GDM1 (cell line): ENCODE measurements at regions not wholly inside any gene's neighbourhood (a gene's known extent, or its start where the extent isn't known, plus 50 kb on each side); places are given as distances from the start of the nearest gene placed in this dataset.

Source experiments
- DNase-seq: peaks from one replicate; lab custom pipeline; 2025; lab: John Stamatoyannopoulos, UW

DNA sequence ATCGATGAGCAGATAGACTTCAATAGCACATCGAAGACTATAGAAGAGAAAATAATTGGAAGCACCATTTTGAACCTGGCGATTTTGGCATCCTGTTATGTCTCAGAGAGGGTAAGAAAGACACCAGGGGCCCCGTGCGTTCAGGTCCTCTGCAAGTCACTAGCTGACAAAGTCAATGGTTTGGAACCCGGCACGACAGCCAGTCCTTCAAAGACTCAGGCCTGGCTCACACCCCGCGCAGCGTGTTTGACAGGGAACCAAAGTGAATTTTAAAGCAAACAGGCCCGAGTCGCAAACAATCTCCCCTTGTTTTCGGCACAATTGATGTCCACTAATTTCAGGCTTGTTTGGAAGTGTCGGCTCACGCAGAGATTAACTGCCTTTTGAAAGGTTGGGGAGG, 716.6 kb downstream of the BRD1 start:
- DNase-seq: no peak

DNA sequence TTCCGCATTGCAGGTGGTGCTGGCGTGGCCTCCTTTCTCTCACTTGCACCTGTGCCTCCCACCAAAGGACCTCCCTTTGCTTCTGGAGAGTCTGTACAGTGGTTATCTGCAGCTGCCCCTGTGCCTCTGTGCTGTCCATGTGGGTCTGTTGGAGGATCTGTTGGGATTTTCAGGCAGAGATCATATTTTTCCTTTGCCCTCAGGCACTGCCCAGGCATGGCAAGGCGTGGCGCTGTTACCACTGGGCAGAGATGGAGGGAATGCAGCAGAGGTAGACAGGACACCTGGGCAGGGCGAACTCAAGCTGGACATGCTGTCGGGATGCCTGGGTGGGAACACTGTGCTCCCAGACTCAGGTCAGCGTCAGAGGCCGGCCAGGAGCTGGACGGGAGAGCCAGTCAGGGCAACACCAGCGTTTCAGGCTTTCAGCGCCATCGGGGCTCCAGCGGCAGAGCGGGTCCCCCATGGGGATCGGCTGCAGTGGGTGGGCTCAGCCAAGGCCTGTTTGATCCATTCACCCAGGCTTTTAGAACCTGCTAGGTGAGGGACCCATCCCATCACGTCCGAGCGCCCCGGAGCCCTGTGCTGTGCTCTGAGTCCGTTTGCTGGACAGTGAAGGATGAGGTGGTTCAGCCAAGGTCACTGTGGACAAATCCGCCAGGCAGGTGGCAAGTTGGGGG, 718.9 kb downstream of the BRD1 start:
- no peak for DNase-seq

DNA sequence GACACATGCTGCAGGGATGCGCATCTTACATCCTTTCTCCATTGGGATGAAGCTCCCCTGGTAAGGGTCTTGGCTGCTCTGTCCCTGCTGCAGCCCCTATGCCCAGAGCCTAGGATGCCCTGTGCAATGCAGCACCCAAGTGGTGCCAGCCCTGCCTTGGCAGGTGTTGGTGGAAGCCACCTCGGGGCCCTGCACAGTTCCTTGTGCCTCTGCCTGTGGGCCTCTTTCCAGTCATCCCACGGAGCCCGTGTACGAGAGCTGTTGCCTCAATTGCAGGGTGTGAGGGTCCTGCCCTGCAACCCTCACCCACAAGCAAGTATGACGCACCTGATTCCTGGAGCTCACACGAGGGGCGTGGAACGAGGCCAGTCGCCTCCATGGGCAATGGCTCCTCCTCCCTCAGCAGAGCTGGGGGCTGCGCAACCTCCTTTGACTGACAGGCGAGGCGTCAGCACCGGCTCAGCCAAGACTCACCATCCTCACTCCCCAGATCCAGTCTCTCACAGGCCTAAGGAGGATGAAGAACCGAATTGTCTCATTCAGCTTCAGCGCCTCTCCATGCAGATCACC, 719.6 kb downstream of the BRD1 start:
- no peak for DNase-seq

DNA sequence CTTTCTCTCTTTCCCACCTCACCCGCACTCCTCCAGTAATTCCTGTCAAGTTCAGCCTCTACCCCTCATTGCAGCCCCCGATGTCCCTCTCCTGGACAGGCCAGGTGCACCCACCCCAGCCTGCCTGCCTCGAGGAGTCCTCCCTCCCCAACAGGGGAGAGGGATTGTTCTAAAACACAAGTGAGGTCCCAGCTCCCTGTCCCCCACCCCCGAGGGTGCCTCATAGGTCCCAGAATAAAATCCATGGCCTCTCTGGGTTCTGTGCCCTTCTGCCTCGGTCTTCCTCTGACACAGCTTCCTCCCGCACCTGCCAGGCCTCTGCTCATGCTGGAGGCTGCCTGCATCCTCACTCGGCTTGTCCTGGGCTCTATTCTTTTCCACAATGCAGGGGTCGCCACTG, 720.1 kb downstream of the BRD1 start:
- no peak for DNase-seq

DNA sequence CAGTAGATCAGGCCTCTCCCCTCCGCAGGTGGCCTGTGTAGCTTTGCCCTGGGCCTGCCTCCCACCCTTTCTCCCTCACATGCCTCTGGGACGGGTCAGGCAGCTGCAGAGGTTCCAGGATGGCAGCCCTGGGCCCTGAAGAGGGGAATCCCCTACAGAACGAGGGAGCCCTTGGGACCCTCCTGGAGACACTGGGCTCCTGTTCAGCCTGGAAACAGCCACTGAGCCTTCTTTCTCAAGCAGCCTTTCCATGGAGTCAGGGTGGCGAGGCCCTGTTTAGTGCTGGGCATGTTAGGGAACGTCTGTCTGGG, 720.9 kb downstream of the BRD1 start:
- DNase-seq: no peak

DNA sequence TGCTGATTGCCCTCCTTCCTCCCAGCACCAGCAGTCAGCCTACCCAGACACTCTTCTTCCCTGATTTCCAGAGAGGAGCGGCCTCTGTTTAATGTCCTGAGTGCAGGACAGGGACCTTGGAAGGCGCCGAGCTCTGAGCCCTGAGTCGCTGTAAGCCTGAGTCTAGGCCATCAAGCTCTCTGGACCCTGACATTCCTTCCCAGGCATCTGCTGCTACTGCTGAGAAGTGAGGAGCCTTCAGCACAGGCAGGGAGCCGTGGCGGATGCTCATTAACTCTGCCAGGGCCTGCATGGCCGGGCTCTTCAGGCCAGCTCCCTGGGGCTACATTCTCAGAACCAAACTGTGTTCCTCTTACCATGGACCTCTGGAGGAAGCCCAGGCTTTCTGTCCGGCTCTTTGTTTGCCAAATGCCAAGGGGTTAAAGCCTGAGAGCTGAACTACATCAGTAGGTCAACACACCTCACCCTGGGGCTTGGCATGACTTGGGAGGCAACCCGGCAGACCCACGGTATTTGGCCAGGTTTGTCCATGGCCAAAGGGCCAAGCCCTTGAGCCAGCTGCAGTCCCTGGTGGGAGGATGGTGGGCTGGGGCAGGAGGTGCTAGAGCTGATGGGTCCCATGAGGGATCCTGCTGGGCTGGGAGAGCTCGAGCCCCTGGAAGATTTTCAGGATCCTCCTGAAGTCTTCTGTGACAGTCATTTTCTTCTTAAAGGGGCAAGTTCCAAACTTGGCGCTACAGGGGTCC, 721.4 kb downstream of the BRD1 start:
- DNase-seq: no peak

DNA sequence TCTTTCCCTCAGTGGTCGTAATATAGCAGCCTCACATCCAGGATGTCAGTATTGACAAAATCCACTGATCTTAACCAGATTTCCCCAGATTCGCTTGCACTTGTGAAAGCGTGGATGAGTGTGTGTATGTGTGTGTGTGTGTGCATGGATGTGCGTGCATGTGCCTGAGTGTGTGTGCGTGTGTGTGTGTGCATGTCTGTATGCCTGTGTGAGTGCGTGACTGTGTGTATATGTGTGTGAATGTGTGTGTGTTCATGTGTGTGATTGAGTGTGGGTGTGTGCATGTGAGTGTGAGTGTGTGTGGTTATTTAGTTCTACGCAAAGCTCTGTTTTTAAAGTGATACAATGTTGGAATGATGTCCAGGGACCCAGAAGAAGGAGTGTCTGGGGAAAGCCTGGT, 723.2 kb downstream of the BRD1 start:
- DNase-seq: no peak

DNA sequence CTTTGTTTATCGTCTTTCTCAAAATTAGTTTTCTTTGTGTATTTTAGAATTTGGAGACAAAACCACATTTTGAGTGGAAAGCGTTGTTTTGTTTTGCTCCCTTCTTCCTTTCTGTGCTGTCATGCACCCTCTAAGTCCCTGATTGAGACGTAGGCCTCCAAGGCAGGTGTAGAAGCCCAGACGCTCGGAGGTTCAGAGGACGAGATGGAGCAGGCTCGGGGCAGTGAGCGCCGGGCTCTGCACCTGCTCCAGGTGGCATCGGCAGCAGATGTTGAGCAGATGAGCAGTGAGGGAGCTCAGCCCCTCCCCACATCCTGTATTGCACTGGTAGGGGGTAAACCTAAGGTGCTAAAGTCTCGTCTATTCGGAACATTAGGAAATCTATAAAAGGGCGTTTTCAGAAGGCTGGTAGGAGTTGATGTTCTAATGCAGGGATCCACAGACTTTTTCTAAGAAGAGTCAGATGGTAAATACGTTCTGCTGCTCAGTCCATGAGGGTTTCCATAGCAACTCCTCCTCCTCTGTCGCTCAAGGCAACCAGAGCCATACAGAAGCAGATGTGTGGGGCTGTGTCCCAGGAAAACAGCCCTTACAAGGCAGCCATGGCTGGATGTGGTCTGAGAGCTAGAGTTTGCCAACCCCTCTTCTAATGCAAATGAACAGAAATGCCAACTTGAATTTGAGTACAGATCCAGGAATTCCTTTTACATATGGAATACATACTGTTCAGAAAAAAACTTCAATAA, 724.2 kb downstream of the BRD1 start:
- DNase-seq: no peak

DNA sequence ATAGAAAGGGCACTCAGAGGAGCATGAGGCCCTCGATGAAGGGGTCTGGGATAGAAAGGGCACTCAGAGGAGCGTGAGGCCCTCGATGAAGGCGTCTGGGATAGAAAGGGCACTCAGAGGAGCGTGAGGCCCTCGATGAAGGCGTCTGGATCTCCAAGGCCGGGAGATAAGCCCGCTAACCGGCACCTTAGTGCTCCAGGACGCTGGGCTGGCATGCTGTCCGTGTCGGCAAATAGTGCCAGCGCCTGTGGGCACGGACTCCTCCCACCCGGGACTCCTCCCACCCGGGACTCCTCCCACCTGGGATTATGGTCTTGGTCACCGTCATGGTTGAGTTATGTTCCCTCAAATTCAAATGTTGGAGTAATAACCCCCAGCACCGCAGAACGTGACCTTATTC, 725.3 kb downstream of the BRD1 start:
- DNase-seq: no peak

DNA sequence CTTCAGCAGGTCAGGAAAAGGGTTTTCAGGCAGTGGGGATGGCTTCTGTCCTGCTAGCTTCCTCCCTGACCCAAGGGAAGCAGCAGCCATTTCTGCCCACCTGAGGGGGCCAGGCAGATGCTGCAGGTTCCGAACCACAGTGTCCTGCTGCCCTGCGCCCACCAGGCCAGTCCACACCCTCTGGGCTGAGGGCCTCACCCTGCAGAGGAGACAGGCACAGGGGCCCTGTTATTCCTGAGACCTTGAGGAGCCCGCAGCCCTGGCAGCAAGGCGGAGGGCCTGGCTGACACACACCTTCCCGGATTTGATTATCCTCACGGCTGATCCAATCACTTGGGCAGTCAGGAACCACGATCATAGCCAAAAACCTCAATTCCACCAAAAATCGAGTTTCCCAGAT, 725.8 kb downstream of the BRD1 start:
- no peak for DNase-seq

DNA sequence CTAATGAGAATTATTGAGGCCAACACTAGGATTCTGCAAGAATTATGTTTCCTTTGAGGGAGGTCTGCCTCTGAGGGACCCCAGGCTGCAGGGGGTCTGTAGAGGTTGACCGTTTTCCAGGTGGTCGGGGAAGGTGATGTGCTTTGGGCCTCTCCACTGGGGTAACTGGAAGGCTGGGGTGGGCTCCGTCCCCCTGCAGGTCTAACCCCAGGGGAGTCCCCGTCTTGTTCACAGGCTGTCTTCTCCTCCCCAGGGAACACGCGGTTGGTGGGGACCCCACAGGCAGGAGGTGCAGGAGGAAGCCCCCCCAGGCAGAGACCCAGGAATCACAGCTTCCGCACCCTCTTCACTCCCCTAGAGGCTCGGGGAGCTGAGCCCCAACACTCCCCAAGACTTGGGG, 726.4 kb downstream of the BRD1 start:
- DNase-seq: no peak

DNA sequence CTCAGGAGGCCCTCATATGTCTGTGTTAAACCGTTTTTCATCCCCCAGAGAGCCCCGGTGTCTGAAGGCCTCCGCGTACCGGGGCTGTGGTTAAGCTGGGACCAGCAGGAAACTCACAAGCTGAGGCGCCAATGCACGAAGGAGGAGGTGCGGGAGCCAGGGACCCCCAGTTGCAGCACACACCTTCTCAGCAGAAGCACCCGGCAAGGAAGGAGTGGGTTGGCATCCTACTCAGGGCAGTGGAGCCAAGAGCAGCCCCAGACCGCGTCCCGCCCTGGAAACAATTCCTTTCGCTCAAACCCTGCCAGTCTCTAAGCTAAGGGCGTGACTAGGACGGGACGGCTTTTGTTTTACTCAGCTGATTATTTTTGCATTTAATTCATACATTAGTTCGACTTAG, 726.9 kb downstream of the BRD1 start:
- DNase-seq: no peak

DNA sequence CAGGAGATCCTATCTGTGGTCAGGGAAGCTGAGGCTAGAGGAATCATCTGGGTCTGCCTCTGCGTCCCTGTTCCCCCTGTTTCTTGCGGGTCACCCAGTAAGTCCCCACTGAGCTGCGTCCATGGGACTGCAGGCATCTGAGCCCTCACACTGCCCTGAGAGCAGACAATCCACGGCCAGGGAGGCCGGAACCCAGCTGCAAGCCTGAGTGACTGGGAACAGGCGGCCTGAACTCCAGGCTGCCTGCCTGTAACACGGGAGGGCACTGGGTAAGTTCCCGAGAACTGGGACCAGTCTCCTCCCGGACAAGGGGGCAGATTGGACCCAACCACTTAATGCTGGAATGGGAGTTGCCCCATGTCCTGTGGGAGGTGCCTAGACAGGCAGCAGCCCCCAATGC, 727.4 kb downstream of the BRD1 start:
- no peak for DNase-seq

DNA sequence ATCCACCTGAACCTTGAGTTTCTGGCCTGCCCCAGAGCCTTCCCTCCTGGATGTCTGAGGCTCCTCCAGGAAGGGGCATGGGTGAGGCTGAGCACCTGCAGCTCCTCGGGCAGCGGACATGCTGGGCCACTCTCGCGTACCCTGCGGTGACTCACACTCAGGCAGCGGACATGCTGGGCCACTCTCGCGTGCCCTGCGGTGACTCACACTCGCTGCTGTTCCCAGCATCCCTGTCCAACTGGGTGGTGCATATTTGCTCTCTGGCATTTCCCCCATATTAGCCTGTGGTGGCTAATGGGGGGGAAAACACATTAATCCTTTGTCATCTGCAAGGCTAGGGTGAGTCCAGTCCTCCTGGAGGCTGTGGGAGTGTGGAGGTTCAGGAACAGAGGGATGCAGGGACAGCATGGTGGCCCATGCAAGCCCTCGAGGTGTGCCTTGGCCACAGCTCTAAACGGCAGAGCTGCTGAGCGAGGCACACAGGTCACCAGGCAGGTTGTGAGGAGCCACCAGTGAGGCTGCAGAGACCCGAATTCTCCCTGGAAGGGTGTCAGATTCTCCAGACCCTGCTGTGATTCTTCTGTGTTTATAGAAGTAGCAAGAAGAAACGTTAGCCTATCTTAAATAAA, 728.1 kb downstream of the BRD1 start:
- no peak for DNase-seq

DNA sequence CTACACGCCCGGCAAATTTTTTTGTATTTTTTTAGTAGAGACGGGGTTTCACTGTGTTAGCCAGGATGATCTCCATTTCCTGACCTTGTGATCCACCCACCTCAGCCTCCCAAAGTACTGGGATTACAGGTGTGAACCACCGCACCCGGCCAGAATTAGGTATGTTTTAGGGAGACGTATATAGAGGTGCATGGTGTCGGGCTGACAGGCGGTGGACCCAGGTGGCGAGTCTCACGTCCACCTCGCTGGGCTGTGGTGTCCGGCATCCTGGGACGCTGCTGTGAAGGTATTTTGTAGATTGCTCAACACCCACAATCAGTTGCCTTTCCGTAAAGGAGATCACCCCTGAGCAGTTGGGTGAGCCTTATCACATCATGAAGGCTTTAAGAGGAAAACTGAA, 728.6 kb downstream of the BRD1 start:
- no peak for DNase-seq

DNA sequence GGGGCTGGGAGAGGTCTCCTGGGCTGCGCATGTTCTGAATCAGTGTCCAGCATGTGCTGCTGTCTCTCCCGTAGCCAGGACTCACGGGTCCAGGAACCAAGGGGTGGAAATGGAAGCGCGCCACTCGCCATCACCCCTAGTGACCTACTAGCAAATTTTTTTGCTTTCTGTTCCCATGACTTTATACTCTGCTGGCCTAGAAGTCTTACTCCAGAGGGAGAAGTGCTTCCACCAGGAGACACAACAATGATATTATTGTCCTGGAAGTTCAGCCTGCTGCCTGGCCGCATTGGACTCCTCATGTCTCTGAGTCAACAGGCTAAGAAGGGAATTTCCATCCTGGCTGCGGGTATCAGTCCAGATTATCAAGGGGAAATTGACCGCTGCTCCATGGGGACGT, 729.7 kb downstream of the BRD1 start:
- DNase-seq: no peak

DNA sequence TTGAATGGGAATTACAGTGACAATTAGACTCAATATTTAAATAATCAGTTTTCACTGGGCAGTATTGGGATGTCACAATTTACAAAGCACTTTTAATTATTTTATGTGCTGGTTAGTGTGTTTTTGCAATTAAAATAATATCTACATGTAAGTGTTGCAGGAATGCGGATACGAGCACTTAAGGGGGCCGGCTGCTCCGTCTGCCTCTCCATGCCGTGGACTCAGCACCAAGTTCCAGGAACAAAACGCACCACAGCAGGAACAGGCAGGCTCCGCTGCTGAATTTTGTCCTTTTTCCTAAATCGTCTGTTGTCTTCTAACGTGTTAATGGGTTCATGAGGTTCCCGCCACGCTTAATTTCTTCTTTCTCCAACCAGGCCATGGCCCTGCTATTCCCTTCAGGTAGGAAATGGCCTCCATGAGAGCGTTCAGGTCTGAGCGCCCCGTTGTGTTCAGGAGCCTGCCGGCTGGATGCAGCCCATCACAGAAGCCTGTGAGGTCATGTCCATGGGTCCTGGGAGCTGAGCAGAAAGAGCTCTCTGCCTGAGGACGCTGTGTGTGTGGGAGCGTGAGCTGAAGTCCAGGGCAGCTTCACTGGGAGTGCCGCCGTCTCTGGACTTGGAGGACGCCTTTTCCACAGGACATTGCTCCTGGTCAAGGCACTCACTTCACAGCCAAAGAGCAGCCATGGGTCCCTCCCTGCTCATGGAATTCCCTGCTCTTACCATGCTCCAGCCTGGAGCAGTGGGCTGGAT, 730.3 kb downstream of the BRD1 start:
- no peak for DNase-seq

DNA sequence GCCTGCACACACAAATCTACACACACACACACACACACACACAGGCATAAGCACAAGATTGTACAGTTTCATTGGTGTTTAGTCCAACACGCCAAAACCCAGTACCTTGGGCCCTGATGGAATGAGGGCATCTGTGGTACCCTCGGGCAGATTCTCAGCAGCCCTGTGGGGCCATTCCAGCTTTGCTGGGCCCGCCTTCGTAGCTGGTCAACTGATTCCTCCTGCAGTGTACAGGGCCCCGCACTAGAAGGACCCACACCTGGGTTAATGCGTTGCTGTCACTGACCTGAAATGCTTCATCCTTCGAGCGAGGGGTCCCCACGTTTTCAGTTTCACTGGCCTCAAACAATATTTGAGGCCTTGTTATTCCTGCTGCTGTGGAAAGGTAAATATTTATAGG, 731.2 kb downstream of the BRD1 start:
- DNase-seq: no peak

DNA sequence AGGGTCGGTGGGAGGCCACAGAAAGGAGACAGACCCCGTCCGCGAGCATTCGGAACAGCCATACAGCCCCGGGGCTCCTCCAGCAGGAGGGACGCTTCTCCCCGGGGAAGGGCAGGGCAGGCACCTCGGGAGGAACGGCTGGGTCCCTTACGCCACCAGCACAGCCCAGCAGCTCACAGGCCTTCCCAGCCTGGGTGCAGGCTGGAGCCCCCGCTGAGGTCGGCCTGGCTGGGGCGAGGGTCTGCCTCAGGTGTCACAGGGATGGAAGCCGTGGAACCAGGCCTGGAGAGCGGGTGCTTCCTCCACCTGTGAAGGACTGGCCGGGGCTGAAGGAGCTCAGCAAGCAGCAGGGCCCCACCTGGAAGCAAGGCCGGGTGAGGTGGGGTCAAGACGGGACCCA, 732.3 kb downstream of the BRD1 start:
- no peak for DNase-seq

DNA sequence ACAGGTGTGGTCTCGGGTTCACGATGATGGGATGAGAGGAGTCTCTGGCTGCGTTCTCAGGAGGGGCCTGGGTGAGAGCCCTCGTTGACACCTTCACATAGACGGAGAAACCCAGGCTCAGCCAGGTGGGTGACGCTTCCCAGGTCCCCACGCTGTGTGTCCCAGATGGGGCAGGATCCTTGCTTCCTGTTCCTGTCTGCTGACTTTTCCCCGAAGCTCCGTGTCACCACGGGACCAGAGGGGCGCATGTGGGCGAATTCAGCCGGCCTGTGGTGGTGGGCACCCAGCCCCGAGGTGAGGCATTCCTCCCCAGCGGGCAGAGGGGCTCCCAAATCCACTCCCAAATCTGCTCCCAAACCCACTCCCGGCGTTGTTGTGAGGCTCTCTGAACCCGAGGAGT, 732.8 kb downstream of the BRD1 start:
- no peak for DNase-seq

DNA sequence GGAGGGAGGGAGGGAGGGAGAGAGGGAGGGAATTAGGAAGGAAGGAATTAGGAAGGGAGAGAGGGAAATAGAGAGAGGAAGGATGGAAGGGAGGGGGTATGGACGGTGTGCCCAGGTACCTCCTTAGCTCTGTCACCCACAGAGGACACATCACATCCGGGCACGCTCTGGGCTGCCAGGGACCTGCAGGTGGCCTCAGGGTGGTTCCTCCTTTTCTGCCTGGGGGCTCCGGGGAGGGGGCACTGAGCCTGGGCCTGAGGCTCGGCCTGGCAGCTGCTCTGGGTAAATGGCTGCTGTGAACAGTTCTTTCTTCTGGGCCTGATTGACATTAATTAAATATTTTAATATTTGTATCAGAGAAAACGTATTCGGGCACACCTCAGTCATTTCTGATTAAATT, 733.5 kb downstream of the BRD1 start:
- no peak for DNase-seq
